T47D (cell line): ENCODE measurements at regions not wholly inside any gene's neighbourhood (a gene's known extent, or its start where the extent isn't known, plus 50 kb on each side); places are given as distances from the start of the nearest gene placed in this dataset.

ENCODE experiments used
- DNase-seq, 2 experiments: peaks; one replicate each; pipeline versions ENCODE4 v3.0.0 to v3.0.0-alpha.2; 2011 to 2012; ENCODE audit warnings: low read depth in 1 of 2, low spot score in 1 of 2
- JUND ChIP-seq: IDR thresholded peaks from 2 replicates; pipeline ENCODE4 v1.6.1; 2012; ENCODE audit warnings: low read depth
- in situ Hi-C: cut with HindIII; loops from 2 replicates; pipeline ENCODE4 v1.10.0; 2016; ENCODE audit warnings: low sequenced_read_pairs, low pct_unique_long_range_greater_than_20kb

- in situ Hi-C loops: no loop called here
- DNase-seq: no peak
- TF ChIP-seq JUND: no peak
Observed at GRCh38 chr13:72657379-72657778, 70.0 kb downstream of the MZT1 start.

GRCh38 chr13:72656357-72656756 is 71.1 kb downstream of the MZT1 start:
- no peak for TF ChIP-seq JUND
- in situ Hi-C loops: no loop called here
- DNase-seq: no peak

DNA sequence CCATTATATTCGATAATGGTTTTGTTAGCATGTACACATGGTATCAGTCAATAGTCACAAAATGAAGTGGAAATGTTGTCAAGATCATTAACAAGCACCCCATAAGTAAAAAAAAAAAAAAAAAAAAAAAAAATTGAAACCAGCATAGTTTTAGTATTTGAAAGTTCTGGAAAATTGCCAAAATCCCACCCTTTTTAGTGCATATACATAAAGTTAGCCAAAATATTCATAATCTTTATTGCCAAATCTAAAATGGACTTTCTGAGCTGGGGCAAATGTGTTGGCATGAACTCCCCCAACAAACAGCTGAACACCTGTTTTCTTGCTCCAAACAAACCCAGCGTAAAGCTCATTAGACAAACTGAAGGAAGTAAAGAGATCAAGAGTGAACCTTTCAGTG is 73.9 kb downstream of the MZT1 start:
- in situ Hi-C loops: no loop called here
- no peak for DNase-seq
- no peak for TF ChIP-seq JUND

- in situ Hi-C loops: no loop called here
- no peak for TF ChIP-seq JUND
- no peak for DNase-seq
Observed at GRCh38 chr13:72652681-72653080, 74.7 kb downstream of the MZT1 start.

GRCh38 chr13:72651144-72651543 is 76.3 kb downstream of the MZT1 start:
- DNase-seq: peak in 1 of 2 experiments; percentile 36
- in situ Hi-C loops: no loop called here

DNA sequence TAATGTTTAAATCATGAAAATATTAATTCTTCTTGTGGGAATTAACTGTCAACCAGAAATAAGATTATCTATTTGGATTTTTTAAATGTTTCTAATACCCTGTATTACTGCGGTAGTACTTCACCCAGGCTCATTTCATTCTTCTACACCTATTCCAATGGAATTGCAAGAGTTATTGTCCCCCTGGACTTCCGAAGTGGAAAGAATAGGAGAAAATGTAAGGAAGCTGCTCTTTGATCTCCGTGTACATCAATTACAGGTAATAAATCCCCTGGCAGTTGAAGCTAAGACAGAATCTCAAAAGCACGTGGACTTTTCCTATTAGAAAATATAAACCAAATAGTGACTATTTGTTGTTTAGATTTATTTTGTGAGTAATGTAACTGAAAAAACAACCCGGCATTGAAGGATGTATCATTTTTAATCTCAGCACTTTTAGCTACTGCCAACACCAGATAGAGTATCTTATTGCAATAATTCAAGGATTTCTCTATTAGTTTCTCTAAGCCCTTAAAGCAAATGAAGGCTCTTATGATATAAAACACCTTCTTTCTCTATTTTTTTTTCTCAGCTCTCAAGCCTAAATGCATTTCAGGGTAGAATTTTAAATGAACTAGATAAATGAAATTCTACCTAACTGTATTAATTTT is 77.3 kb downstream of the MZT1 start:
- in situ Hi-C loops: no loop called here
- DNase-seq: no peak
- TF ChIP-seq JUND: no peak

More at GRCh38 chr13:72651144-72651543, 76.3 kb downstream of the MZT1 start:
- TF ChIP-seq JUND: no peak

- TF ChIP-seq JUND: no peak
- DNase-seq: peak in 1 of 2 experiments; percentile 23
Observed at GRCh38 chr13:72648513-72649065, 78.8 kb downstream of the MZT1 start.

GRCh38 chr13:72647422-72647821 is 80.0 kb downstream of the MZT1 start:
- in situ Hi-C loops: no loop called here
- no peak for TF ChIP-seq JUND
- DNase-seq: no peak

More at GRCh38 chr13:72648513-72649065, 78.8 kb downstream of the MZT1 start:
- in situ Hi-C loops: no loop called here

DNA sequence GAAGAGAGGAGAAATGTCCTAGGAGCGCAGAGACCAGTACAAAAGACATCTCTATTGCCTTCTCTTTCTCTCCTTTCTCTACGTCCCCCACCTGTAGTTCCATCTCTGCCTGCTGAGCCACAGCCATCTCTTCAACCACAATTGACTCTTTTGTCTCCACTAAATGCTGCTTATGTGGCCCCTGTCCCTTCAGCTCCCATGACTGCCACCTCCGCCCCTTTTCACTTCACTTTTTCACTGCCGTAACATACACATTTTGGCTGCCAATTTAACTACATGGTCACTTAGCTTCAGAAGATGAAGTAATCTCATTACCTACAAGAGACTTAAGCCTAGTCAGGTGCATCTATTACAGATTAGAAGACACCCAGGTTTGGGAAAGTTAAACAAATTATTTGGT is 81.9 kb downstream of the MZT1 start:
- no peak for TF ChIP-seq JUND
- in situ Hi-C loops: no loop called here

GRCh38 chr13:72643311-72643989 is 84.0 kb downstream of the MZT1 start:
- peak in 1 of 2 experiments; percentile 15 for DNase-seq
- no peak for TF ChIP-seq JUND
- in situ Hi-C loops: no loop called here

More for the DNA sequence above, 81.9 kb downstream of the MZT1 start:
- DNase-seq: no peak

GRCh38 chr13:72639377-72639776 is 88.1 kb downstream of the MZT1 start:
- no peak for TF ChIP-seq JUND
- no peak for DNase-seq
- in situ Hi-C loops: no loop called here

GRCh38 chr13:72638059-72638815 is 89.2 kb downstream of the MZT1 start:
- no peak for TF ChIP-seq JUND
- no peak for DNase-seq
- in situ Hi-C loops: no loop called here

GRCh38 chr13:72637561-72637960 is 89.9 kb downstream of the MZT1 start:
- DNase-seq: no peak
- in situ Hi-C loops: no loop called here
- TF ChIP-seq JUND: no peak
